SU-DHL-6 (cell line): ENCODE measurements at regions not wholly inside any gene's neighbourhood (a gene's known extent, or its start where the extent isn't known, plus 50 kb on each side); places are given as distances from the start of the nearest gene placed in this dataset.

Experiments used
- EZH2phosphoT487 ChIP-seq: fragments of 200-600 bp; sonication (generic), shearing (Covaris generic); conservative IDR thresholded peaks from 2 replicates; pipeline ENCODE4 v1.6.1; 2018; ENCODE audit warnings: mild to moderate bottlenecking, antibody characterized with exemption, low read length, moderate library complexity, mixed read lengths
- TF ChIP-seq, protein P1 (sequence below): fragments of 200-600 bp; sonication (generic); IDR thresholded peaks from one replicate; pipeline ENCODE4 v1.5.1; 2017; ENCODE audit warnings: antibody characterized with exemption, mild to moderate bottlenecking, low read length, moderate library complexity; ENCODE audit not compliant: insufficient read depth, poor library complexity, severe bottlenecking

GRCh38 chr12:59250766-59251165 is 330.5 kb upstream of the LRIG3 start:
- TF ChIP-seq, protein P1, sequence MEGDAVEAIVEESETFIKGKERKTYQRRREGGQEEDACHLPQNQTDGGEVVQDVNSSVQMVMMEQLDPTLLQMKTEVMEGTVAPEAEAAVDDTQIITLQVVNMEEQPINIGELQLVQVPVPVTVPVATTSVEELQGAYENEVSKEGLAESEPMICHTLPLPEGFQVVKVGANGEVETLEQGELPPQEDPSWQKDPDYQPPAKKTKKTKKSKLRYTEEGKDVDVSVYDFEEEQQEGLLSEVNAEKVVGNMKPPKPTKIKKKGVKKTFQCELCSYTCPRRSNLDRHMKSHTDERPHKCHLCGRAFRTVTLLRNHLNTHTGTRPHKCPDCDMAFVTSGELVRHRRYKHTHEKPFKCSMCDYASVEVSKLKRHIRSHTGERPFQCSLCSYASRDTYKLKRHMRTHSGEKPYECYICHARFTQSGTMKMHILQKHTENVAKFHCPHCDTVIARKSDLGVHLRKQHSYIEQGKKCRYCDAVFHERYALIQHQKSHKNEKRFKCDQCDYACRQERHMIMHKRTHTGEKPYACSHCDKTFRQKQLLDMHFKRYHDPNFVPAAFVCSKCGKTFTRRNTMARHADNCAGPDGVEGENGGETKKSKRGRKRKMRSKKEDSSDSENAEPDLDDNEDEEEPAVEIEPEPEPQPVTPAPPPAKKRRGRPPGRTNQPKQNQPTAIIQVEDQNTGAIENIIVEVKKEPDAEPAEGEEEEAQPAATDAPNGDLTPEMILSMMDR = no peak
- TF ChIP-seq EZH2phosphoT487 = no peak
